Right cardiac atrium (tissue), 5 donors: ENCODE measurements at regions not wholly inside any gene's neighbourhood (a gene's known extent, or its start where the extent isn't known, plus 50 kb on each side); places are given as distances from the start of the nearest gene placed in this dataset.

ENCODE experiments used
- ATAC-seq, 2 donors: fragments of 200-7000 bp; cut with Tn5 transposase; one replicate each; pipeline versions ENCODE4 v1.8.0 to v1.9.1; 2020; ENCODE audit warnings: moderate library complexity in 2 of 2, mild to moderate bottlenecking in 1 of 2
- DNase-seq, 3 donors: peaks; one replicate each; pipeline ENCODE4 v3.0.0-alpha.2; 2020
- H3K27ac ChIP-seq: one replicate; pipeline ENCODE4 v1.5.1; 2013; ENCODE audit warnings: mild to moderate bottlenecking, low read length, control low read depth, moderate library complexity
- H3K27me3 ChIP-seq: one replicate; pipeline ENCODE4 v1.6.1; 2013; ENCODE audit not compliant: control insufficient read depth, insufficient read depth
- H3K4me1 ChIP-seq: one replicate; pipeline ENCODE4 v1.6.1; 2013; ENCODE audit warnings: low read length; ENCODE audit not compliant: control insufficient read depth, insufficient read depth
- H3K4me3 ChIP-seq: one replicate; pipeline ENCODE4 v1.5.1; 2013; ENCODE audit warnings: low read length, control low read depth
- H3K9me3 ChIP-seq: one replicate; pipeline ENCODE4 v1.6.1; 2013; ENCODE audit warnings: low read length; ENCODE audit not compliant: control insufficient read depth
- WGBS: extraction: QIAGEN DNeasy Blood & Tissue Kit; methylation state at CpG from one replicate; pipeline ENCODE4 v1.1.7; 2013; 5-methylcytosine and 5-hydroxymethylcytosine counted together
- intact Hi-C, 4 donors: fragments of 100-400 bp; cut with DNase I; formaldehyde crosslinking; loops; one replicate each; pipeline versions ENCODE4 v1.11.0 to v1.14.0; 2022 to 2023
- donor health status: healthy with polysubstance abuse.
- donor health status: DM: no; HTN: yes; CAD: no.
- donor health status: DM: no; HTN: no; CAD: no.
- donor health status: DM: no; HTN: yes; CAD: no; lungs with severe emphysema.
- donor health status: DM: yes; HTN: yes; CAD: no.

GRCh38 chr11:28976012-28976800 lies 868.0 kb downstream of the METTL15 start:
- H3K4me3 ChIP-seq: no peak overlapping the region
- 84% methylated on average over 10 of the region's 10 CpGs for WGBS
- no peak overlapping the region for H3K27ac ChIP-seq
- H3K27me3 ChIP-seq: no peaks in the 10 kb centered on the region
- no peaks in the 10 kb centered on the region for H3K4me1 ChIP-seq
- no peaks in the 10 kb centered on the region for H3K9me3 ChIP-seq
- intact Hi-C loops: no loop called here
- ATAC-seq (no peak), DNase-seq (no peak)

GRCh38 chr11:28969832-28970231 lies 861.6 kb downstream of the METTL15 start:
- no peak overlapping the region for H3K27ac ChIP-seq
- intact Hi-C loops: no loop called here
- H3K4me1 ChIP-seq: no peaks in the 10 kb centered on the region
- H3K9me3 ChIP-seq: peaks cover 2% of the 10 kb centered on the region
- no peaks in the 10 kb centered on the region for H3K27me3 ChIP-seq
- DNase-seq (no peak), ATAC-seq (no peak)
- no peak overlapping the region for H3K4me3 ChIP-seq

- Histone ChIP-seq H3K4me3 (no peak overlapping the region), H3K27me3 (no peaks in the 10 kb centered on the region), H3K4me1 (no peaks in the 10 kb centered on the region), H3K27ac (no peak overlapping the region), H3K9me3 (peaks cover 2% of the 10 kb centered on the region)
- ATAC-seq (no peak), DNase-seq (no peak)
- WGBS: 91% methylated on average over 1 of the region's 1 CpG
- intact Hi-C loops: no loop called here
These were observed 858.8 kb downstream of the METTL15 start for GRCh38 chr11:28966951-28967350.

GRCh38 chr11:28965819-28966218 lies 857.6 kb downstream of the METTL15 start:
- DNase-seq (no peak), ATAC-seq (no peak)
- no peaks in the 10 kb centered on the region for H3K4me1 ChIP-seq
- intact Hi-C loops: no loop called here
- no peak overlapping the region for H3K27ac ChIP-seq
- no peak overlapping the region for H3K4me3 ChIP-seq
- peaks cover 2% of the 10 kb centered on the region for H3K9me3 ChIP-seq
- 84% methylated on average over 1 of the region's 1 CpG for WGBS
- H3K27me3 ChIP-seq: no peaks in the 10 kb centered on the region

GRCh38 chr11:28964811-28965210 lies 856.6 kb downstream of the METTL15 start:
- Histone ChIP-seq H3K4me1 (no peaks in the 10 kb centered on the region), H3K27me3 (no peaks in the 10 kb centered on the region), H3K27ac (no peak overlapping the region), H3K4me3 (no peak overlapping the region), H3K9me3 (peaks cover 2% of the 10 kb centered on the region)
- intact Hi-C loops: no loop called here
- DNase-seq (no peak), ATAC-seq (no peak)
- WGBS: 75% methylated on average over 1 of the region's 1 CpG

GRCh38 chr11:28963187-28963586 lies 855.0 kb downstream of the METTL15 start:
- Histone ChIP-seq H3K4me1 (no peaks in the 10 kb centered on the region), H3K27me3 (no peaks in the 10 kb centered on the region), H3K4me3 (no peak overlapping the region), H3K27ac (no peak overlapping the region), H3K9me3 (peaks cover 2% of the 10 kb centered on the region)
- WGBS: 39% methylated on average over 1 of the region's 1 CpG
- intact Hi-C loops: no loop called here
- ATAC-seq: no peak
- no peak for DNase-seq

- no peak overlapping the region for H3K4me3 ChIP-seq
- H3K27me3 ChIP-seq: no peaks in the 10 kb centered on the region
- H3K4me1 ChIP-seq: no peaks in the 10 kb centered on the region
- intact Hi-C loops: no loop called here
- H3K27ac ChIP-seq: no peak overlapping the region
- DNase-seq: no peak
- ATAC-seq: no peak
- 74% methylated on average over 5 of the region's 5 CpGs for WGBS
- no peaks in the 10 kb centered on the region for H3K9me3 ChIP-seq
These were observed 854.3 kb downstream of the METTL15 start for GRCh38 chr11:28962502-28962901.

- Histone ChIP-seq H3K4me3 (no peak overlapping the region), H3K27me3 (no peaks in the 10 kb centered on the region), H3K27ac (no peak overlapping the region), H3K9me3 (no peaks in the 10 kb centered on the region), H3K4me1 (no peaks in the 10 kb centered on the region)
- no peak for DNase-seq
- intact Hi-C loops: no loop called here
- WGBS: 39% methylated on average over 1 of the region's 1 CpG
- no peak for ATAC-seq
These were observed 853.5 kb downstream of the METTL15 start for GRCh38 chr11:28961726-28962125.

- no peak for DNase-seq
- Histone ChIP-seq H3K27me3 (no peaks in the 10 kb centered on the region), H3K4me1 (no peaks in the 10 kb centered on the region), H3K27ac (no peak overlapping the region), H3K4me3 (no peak overlapping the region), H3K9me3 (peaks cover 2% of the 10 kb centered on the region)
- WGBS: 72% methylated on average over 3 of the region's 3 CpGs
- no peak for ATAC-seq
- intact Hi-C loops: no loop called here
These were observed 848.3 kb downstream of the METTL15 start for GRCh38 chr11:28956446-28956845.

GRCh38 chr11:28951191-28951590 lies 843.0 kb downstream of the METTL15 start:
- Histone ChIP-seq H3K4me1 (no peaks in the 10 kb centered on the region), H3K4me3 (no peak overlapping the region), H3K9me3 (no peaks in the 10 kb centered on the region), H3K27ac (no peak overlapping the region), H3K27me3 (no peaks in the 10 kb centered on the region)
- intact Hi-C loops: no loop called here
- ATAC-seq: no peak
- no peak for DNase-seq
- 89% methylated on average over 1 of the region's 1 CpG for WGBS

GRCh38 chr11:28939381-28939780 lies 831.2 kb downstream of the METTL15 start:
- H3K4me3 ChIP-seq: no peak overlapping the region
- WGBS: 58% methylated on average over 2 of the region's 2 CpGs
- no peak for DNase-seq
- H3K27me3 ChIP-seq: no peaks in the 10 kb centered on the region
- no peaks in the 10 kb centered on the region for H3K9me3 ChIP-seq
- H3K27ac ChIP-seq: no peak overlapping the region
- no peaks in the 10 kb centered on the region for H3K4me1 ChIP-seq
- no peak for ATAC-seq
- intact Hi-C loops: no loop called here

- 78% methylated on average over 1 of the region's 1 CpG for WGBS
- Histone ChIP-seq H3K4me3 (no peak overlapping the region), H3K27me3 (no peaks in the 10 kb centered on the region), H3K4me1 (no peaks in the 10 kb centered on the region), H3K9me3 (no peaks in the 10 kb centered on the region), H3K27ac (no peak overlapping the region)
- no peak for ATAC-seq
- no peak for DNase-seq
- intact Hi-C loops: no loop called here
These were observed 829.9 kb downstream of the METTL15 start for GRCh38 chr11:28938091-28938490.
